GM18861 (cell line): ENCODE measurements at regions not wholly inside any gene's neighbourhood (a gene's known extent, or its start where the extent isn't known, plus 50 kb on each side); places are given as distances from the start of the nearest gene placed in this dataset.

ENCODE experiments used
- ATAC-seq: cut with Tn5 transposase; IDR thresholded peaks from one replicate; pipeline ENCODE4 v1.9.1; 2021; ENCODE audit not compliant: unreplicated experiment

GRCh38 chr4:129394635-129395034, 298.7 kb downstream of the C4orf33 start:
- ATAC-seq = no peak

- ATAC-seq = no peak
These were observed 307.9 kb downstream of the C4orf33 start for GRCh38 chr4:129403848-129404247.

DNA sequence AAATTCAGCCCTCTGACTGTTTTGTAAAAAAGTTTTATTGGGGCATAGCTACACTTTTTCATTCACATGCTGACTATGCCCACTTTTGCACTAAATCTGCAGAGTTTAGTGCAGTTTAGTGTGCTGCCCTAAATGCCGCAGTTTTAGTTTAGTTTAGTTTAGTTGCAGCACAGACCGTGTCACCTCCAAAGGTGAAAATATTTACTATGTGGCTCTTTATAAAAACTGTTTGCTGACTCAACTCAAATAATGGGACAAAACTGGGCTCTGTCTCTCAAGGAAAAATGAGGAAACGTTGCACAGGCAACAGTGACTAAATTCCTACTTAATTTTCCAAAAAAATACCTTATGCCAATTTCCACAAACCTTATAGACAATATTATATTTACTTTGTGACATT, 314.2 kb downstream of the C4orf33 start:
- ATAC-seq = no peak

GRCh38 chr4:129415004-129415403, 319.1 kb downstream of the C4orf33 start:
- ATAC-seq = no peak

GRCh38 chr4:129420637-129421036, 324.7 kb downstream of the C4orf33 start:
- no peak for ATAC-seq

DNA sequence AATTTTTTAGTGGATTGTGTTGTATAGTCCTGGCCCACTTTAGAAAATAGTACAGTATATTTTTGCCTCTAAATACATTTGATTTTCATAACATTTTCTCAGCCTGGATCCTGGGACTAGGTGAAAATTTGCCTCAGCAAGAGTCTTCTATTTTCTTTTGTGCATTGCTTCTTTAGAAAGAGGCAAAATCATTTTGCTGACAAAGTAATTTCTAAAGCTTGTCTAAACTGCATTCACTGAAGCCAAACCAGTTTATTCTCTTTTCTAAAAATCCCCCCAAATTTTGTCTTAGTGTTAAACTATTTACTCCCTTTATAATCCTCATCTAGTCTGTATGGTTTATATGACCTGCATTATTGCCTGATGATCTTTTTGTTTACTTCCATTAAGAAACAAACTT, 326.3 kb downstream of the C4orf33 start:
- no peak for ATAC-seq

DNA sequence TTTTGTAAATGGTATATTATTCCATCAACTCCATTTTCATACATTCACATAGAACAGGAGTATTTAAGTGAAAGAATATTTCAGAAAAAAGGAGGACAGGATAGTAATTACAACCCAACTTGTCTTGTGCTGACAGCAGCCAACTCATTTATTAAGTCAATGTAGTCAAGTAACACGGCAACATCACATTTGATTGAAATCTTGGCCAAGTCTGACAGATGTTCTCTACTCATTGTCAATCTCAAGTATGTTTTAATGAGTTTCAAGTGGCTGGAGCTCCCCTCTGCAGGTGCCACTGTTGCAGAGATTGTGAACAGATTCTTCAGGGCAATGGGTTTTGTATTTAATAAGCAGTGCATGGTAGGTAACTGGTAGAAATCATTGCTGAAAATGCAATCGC, 332.5 kb downstream of the C4orf33 start:
- ATAC-seq = no peak

- ATAC-seq = no peak
These were observed 333.8 kb downstream of the C4orf33 start for GRCh38 chr4:129429581-129430320.

- ATAC-seq = no peak
These were observed 341.4 kb downstream of the C4orf33 start for GRCh38 chr4:129437347-129437746.

- no peak for ATAC-seq
These were observed 342.6 kb downstream of the C4orf33 start for GRCh38 chr4:129438456-129438981.

DNA sequence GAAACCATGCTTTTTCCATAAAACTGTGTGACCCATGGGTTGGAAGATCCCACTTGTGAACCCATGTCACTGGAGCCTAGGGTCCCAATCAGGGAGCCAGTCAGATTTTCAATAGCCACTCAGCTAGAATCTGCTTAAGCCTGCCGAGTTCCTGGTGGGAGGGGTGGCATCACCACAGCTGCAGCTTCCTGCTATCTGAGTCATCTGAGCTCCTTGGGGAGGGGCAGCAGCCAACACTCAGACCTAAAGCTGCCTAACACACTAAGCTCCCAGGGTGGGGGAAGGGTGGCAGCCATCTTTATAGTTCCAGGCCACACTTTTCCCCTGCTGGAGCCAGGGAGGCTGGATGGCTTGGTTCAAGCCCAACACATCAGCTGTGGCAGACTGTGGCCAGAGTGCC, 350.1 kb downstream of the C4orf33 start:
- ATAC-seq = no peak

GRCh38 chr4:129453524-129454200, 357.7 kb downstream of the C4orf33 start:
- ATAC-seq = no peak

DNA sequence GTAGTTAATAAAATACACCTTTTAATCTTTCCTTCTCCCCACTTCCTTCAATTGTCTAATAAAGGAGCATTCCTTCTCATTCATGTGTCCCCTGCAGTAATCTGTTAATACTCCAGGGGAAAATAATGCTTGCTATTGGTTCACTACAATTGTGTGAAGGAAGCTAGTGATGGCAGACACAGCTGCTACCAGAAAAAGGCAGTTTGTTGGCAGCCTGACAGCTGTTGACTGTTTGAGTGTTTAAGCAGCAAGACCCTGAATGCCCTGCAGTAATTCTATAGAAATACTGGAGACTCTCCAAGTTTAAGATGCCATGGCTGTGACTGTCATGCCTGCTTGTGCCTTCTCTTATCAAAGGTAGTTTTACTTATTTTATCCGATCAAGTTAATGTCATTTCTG, 359.5 kb downstream of the C4orf33 start:
- ATAC-seq = no peak

- no peak for ATAC-seq
These were observed 372.7 kb downstream of the C4orf33 start for GRCh38 chr4:129468624-129469023.

- ATAC-seq = no peak
These were observed 378.7 kb downstream of the C4orf33 start for GRCh38 chr4:129474698-129475097.

DNA sequence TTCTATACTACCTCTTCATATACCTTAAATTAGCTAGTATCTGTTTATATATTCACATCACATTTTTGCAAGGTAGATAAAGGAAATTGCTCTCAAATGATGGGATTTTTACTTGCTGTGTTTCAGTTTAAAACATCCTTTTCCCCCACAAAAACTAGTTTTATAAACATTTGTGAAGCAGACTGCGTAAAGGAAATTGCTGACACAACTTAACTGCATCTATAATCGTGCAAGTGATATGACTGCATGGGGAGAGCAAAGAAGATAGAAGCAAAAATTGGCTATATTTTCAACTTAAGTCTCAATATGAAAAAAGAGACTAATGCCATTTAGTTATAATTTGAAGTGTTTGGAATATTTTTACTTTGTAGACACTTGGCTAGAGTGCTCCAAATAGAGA, 385.2 kb downstream of the C4orf33 start:
- ATAC-seq = no peak

DNA sequence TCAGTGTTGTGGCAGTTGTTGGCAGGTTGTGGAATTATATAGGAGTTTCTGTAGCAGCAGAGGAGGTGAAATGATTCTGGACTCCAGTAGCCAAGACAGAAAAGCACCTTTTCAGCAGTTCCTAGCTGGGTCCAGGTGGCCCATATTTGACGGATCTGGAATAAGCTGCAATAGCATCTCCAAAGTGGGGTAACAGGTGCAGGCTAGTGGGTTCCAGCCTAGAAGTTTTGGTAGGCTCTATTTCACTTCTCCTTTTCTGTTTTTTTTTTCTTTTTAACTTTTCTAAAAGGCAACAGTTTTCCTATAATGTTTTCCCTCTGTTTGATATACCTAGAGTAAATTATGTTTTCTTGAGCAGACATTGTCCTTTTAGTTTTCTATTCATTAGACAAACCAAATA, 392.5 kb downstream of the C4orf33 start:
- no peak for ATAC-seq

- ATAC-seq = no peak
These were observed 394.6 kb downstream of the C4orf33 start for GRCh38 chr4:129490516-129490915.

DNA sequence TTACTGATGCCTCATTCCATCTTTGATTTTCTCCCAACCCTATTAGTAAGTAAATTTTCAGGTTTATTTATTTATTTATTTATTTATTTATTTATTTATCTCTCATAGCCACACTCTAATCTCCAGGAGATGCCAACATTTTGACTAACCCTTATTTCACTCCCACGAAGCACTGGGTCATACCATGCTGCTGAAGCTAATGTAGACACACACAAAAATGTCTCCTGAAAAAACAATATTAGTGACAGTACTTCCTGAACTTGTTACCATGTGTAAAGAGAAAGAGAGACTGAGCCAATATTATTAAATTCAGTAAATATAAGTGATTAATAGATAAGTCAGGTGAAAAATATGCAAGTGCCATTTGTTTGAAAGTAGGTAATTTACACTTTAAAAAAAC, 402.7 kb downstream of the C4orf33 start:
- no peak for ATAC-seq

DNA sequence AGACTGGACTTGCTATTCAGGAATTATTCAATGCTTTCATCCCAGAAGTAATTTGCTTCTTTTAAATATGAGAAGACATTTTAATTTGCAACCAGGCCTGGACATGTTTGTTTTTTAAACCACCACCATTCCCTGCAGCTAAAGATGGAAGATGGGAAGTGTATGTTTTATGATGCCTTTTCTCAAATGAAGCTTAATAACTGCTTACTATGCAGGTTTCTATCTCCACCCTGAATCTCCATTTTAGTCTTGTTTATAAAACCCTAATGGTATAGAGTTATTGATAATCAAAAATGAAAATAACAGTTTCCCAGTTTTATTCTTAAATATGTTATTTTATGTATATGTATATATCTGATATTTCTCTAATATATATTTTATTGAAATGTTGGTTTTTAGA, 418.9 kb downstream of the C4orf33 start:
- no peak for ATAC-seq

DNA sequence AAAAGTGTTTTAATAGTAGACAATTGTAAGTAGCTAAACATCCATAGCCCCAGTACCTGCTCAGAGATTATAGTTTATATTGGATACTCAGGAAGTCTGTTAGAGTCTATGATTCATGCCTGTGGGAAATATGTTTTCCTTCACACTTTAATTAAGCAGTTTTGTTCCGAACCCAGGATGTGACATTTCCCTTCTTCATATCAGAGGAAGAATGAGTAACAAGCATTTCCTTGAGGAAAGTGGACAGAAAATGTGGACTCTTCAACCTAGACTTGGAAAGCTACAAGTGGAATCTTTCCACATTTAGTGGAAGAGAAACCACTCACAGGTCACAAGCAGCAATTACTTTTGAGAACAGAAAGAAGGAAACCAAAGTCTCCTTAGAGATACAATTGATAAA, 419.4 kb downstream of the C4orf33 start:
- ATAC-seq = no peak

DNA sequence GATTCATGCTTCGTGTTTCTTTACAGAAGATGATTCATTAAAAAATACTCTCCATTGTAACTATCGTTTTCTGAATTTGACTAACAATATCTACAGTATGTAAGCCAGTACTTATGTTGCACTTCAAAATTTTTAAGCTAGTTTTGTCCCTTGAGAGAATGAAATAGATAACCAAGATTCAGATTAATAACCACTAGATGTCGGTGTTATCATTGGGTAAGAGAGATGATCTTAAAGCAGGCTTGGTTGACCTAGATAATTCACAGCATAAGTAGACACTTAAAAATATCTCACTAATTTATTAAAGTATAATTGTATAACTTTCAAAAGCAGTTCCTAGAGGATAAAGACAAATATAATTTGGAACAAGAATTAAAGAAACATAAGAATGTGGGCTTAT, 430.9 kb downstream of the C4orf33 start:
- no peak for ATAC-seq

DNA sequence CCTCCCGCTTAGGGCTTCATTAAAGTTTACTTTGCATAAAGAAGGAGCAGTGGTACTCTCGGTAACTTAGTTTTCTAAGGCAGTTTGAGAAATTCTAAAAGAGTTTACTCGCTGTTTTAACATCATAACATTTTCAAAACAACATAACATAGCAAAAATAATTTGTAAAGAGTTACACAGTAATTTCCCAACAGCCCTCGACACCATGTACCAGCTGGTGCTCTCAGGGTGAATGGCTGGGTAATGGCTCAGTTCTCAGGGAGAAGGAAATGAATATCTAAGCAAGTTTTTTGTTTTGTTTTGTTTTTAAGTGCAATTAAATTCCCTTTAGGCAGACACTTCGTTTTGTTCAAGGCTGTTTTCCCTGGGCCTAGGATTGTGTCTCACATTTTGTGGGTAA, 435.3 kb downstream of the C4orf33 start:
- ATAC-seq = no peak
